ES-I3 (cell line): ENCODE measurements at regions not wholly inside any gene's neighbourhood (a gene's known extent, or its start where the extent isn't known, plus 50 kb on each side); places are given as distances from the start of the nearest gene placed in this dataset.

Experiments
- H3K36me3 ChIP-seq: 2 replicates; pipeline ENCODE4 v1.6.1; 2013; ENCODE audit warnings: mild to moderate bottlenecking, low read length, control low read depth, moderate library complexity; ENCODE audit not compliant: insufficient read depth
- H3K4me1 ChIP-seq: 2 replicates; pipeline ENCODE4 v1.6.1; 2013; ENCODE audit warnings: mild to moderate bottlenecking, control low read depth, low read length; ENCODE audit not compliant: insufficient read depth
- H3K9ac ChIP-seq: 2 replicates; pipeline ENCODE4 v1.6.1; 2013; ENCODE audit warnings: low read depth, mild to moderate bottlenecking, low read length, moderate library complexity
- H3K9me3 ChIP-seq: 2 replicates; pipeline ENCODE4 v1.6.1; 2013; ENCODE audit warnings: mild to moderate bottlenecking, low read length, moderate library complexity; ENCODE audit not compliant: control insufficient read depth, insufficient read depth

DNA sequence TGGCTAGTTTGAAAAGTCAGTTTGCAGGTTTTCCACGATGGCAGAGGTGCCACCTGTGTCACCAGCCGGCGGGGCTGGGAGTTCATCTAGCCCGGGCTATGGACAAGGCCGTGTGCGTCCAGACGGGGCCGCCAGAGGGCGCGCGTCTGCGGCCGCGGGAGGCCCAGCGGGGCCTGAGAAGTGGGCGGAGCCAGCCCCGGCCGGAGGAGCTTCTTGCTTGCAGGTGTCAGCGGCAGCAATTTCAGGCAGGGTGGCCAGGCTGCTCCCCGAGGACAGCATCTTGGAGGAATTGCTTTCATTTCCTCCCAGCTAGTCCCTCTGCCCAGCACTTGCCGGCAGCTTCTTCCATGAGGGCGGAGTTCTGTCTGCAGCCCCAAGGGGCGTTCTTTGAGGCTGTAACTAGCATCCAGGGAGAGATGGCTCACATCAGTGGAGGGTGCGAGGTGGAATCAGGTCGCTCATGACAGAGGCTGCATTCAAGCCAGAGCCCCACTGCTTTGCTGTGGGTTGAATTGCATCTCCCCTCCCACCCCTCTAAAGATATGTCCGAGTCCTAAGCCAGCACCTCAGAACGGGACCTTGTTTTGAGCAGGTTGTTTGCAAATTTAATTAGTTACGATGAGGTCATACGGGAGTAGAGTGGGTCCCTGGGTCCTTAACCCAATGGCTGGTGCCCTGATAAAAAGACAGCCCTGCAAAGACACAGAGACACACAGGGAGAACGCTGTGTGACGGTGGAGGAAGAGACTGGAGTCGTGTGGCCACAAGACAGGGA is 85.9 kb upstream of the MKI67 start:
- Histone ChIP-seq H3K36me3 (no peaks in the 10 kb centered on the region), H3K9me3 (no peaks in the 10 kb centered on the region), H3K9ac (no peak overlapping the region), H3K4me1 (peaks cover 4% of the 10 kb centered on the region; the same call in 1 of the 2 replicates)

DNA sequence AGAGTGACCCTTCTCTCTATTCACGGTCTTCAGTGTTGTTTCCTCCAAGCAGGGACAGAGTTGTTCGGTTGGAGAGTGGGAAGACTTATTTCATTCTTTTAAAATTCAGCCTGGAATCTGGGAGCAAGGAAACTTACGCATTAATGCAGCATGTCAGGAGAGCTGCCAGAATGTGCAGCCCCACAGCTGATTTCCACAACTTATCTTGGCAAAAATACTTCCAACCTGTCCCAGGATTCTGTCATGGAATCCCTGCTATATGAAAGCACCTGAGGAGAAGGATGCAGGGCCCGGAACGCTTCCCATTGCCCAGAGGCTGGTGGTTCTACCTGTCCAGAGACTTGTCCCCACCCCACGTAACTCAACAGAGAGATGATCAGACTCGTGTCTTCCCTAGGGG is 86.9 kb upstream of the MKI67 start:
- Histone ChIP-seq H3K36me3 (no peaks in the 10 kb centered on the region), H3K9ac (no peak overlapping the region), H3K9me3 (no peaks in the 10 kb centered on the region), H3K4me1 (peaks cover 4% of the 10 kb centered on the region; the same call in 1 of the 2 replicates)

DNA sequence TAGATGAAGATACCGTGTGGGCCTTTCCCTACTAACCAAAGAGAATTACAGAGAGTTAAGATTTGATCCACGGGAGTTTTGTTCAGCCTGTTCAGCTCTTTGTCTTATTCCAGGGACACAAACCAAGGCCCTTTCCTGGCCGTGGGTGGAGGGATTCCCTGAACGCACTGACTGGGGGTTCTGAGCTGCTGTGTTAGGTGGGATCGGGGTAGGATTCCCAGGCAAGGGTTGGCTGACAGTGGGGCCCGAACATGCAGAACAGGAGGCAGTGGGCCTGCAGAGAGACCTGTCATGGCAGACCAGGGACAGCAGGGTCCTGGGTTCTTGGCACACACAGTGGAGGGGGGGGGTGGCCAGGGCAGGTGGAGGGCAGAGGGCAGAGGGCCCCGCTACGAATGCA is 89.5 kb upstream of the MKI67 start:
- Histone ChIP-seq H3K9ac (no peak overlapping the region), H3K9me3 (no peaks in the 10 kb centered on the region), H3K36me3 (no peaks in the 10 kb centered on the region), H3K4me1 (peaks cover 4% of the 10 kb centered on the region; the same call in 1 of the 2 replicates)

DNA sequence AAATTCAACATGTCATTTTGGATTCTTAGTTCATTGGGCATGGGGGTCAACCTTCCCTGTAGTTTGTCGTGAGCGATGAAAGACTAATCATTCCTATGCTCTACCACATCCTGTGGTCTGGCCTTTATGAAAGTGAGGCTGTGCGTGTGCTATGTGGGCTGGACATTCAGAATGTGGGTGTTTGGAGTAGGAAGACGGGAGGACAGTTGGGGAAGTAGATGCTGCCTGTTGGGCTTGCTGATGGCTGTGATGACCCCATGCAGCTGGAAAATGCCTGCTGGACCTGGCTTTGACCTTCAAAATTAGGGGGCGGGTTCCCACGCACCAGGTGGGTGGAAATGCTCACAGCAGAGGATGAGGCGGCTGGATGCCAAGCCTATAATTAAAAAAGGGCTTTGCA is 90.9 kb upstream of the MKI67 start:
- no peak overlapping the region for H3K9ac ChIP-seq
- no peaks in the 10 kb centered on the region for H3K9me3 ChIP-seq
- no peaks in the 10 kb centered on the region for H3K36me3 ChIP-seq
- peaks cover 4% of the 10 kb centered on the region; the same call in 1 of the 2 replicates for H3K4me1 ChIP-seq

DNA sequence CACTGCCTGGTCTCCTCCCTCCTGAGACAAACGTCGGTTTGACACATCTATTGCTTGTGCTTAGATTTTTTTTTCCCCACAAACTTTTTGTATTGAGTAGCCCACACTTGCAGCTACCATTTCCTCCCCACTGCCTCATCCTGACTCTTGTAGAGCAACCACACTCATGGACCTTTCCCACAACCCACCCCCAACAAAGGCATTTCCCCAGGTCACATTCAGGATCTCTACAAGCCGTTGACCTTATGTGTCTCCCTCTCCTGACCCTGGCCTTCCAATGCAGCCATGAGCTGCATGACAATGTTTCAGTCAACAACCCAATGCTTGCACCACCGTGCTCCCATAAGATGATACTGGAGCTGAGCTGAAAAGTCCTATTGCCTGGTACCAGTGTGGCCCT is 91.9 kb upstream of the MKI67 start:
- Histone ChIP-seq H3K9me3 (no peaks in the 10 kb centered on the region), H3K36me3 (no peaks in the 10 kb centered on the region), H3K4me1 (no peaks in the 10 kb centered on the region), H3K9ac (no peak overlapping the region)

DNA sequence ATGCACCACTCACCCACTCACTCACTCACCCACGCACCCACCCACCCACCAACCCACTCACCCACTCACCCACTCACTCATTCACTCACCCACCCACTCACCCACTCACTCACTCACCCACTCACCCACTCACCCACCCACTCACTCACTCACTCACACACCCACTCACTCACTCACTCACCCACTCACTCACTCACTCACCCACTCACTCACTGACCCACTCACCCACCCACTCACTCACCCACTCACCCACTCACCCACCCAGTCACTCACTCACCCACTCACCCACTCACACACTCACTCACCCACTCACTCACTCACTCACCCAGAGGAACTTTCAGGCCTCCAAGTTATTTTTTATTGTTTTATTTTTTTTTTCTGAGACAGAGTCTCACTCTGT is 93.1 kb upstream of the MKI67 start:
- Histone ChIP-seq H3K4me1 (no peaks in the 10 kb centered on the region), H3K9ac (no peak overlapping the region), H3K36me3 (no peaks in the 10 kb centered on the region), H3K9me3 (no peaks in the 10 kb centered on the region)

DNA sequence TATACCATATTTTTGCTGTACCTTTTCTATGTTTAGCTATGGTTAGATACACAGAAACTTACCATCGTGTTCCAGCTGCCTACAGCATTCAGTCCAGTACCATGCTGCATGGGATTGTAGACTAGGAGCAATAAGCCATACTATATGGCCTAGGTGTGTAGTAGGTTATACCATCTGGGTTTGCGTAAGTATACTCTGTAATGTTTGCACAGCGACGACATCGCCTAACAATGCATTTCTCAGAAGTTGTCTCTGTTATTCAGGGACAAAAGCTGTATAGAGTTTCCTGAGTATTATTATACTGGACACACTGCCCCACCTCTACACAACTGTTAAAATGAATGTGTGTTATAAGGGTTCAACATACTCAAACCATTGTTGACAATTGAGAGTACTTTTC is 93.8 kb upstream of the MKI67 start:
- Histone ChIP-seq H3K9ac (no peak overlapping the region), H3K9me3 (no peaks in the 10 kb centered on the region)

DNA sequence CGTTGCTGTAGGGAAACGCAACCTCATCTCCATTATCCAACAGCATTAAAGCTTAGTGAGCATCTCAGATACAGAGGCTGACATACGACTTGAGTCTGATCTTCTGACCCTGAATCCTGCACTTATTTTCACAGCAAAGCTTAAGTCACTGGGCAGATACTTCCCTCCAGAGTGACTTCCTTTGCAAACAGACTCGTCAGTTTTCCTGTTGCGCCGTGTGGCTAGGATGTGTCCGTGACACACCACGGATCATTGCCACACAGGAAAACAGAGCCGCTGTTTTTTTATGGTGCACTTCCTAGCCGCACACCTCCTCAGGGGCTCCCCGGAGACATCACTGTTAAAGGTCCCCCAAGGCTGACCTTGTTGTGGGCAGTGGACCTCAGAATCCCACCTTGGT is 94.9 kb upstream of the MKI67 start:
- no peak overlapping the region for H3K9ac ChIP-seq
- H3K4me1 ChIP-seq, result no peaks in the 10 kb centered on the region
- H3K9me3 ChIP-seq, result no peaks in the 10 kb centered on the region
- H3K36me3 ChIP-seq, result no peaks in the 10 kb centered on the region

More for the DNA sequence above, 93.8 kb upstream of the MKI67 start:
- Histone ChIP-seq H3K36me3 (no peaks in the 10 kb centered on the region), H3K4me1 (no peaks in the 10 kb centered on the region)

DNA sequence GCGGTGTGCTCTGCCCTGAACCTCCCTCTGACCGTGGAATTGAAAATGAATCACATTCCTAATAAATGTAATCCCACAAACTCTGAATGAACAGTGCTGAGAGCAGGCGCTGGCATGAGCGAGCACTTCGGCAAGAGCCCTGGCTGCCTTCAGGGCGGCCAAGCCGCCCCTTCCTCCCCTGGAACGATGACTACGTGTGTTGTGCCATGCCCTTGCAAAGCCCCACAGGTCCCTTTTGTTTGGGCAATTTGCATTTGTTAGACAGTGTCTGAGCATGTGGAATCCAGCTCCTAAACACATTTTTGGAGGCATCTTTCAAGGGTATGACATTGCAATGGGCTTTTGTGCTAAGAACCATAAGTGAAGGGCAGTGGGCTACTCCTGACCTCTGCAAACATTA is 95.6 kb upstream of the MKI67 start:
- no peaks in the 10 kb centered on the region for H3K36me3 ChIP-seq
- H3K4me1 ChIP-seq, result no peaks in the 10 kb centered on the region
- no peak overlapping the region for H3K9ac ChIP-seq
- H3K9me3 ChIP-seq, result no peaks in the 10 kb centered on the region

DNA sequence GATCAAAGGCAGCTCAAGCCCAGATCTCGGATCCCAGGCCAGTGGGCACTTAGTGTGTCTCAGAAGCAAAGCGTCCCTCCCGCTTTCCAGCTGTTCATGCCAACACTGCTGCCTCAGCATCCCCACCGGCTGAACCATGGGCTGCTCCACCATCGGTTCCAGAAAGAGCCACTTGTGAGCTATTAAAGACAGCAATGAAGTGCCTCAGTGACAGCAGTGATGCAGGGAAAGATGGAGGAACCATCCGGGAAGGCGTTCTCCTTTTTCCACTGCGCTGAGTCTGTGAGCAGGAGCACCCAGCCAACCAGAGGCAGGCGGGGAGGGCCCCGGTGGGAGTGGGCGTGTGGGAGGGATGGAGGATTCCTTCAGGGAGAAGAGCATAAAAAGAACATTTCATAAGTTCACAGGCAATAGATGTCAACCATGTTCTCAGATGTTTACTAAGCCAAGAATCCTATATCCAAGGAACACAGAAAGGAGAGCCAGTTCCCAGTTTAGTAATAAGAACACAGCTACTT is 96.2 kb upstream of the MKI67 start:
- H3K36me3 ChIP-seq, result no peaks in the 10 kb centered on the region
- no peaks in the 10 kb centered on the region for H3K9me3 ChIP-seq
- no peak overlapping the region for H3K9ac ChIP-seq
- H3K4me1 ChIP-seq, result no peaks in the 10 kb centered on the region

DNA sequence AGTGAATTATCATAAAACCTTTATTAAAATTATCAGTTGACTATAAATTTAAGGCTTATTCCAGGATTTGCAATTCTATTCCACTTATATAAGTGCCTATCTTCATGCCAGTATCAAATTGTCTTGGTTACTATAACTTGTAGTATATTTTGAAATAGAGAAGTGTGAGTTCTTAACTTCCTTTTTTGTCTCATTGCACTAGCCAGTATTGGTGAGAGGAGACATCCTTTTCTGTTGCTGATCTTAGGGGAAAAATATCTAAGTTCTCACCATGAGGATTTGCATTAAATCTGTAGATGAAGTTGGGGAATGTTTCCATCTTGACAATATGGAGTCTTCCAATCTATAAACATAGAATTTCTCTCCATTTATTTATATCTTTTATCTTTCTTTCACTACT is 104.2 kb upstream of the MKI67 start:
- no peak overlapping the region for H3K9ac ChIP-seq
- H3K36me3 ChIP-seq, result no peaks in the 10 kb centered on the region
- H3K9me3 ChIP-seq, result peaks cover 4% of the 10 kb centered on the region; the same call in 1 of the 2 replicates
- no peaks in the 10 kb centered on the region for H3K4me1 ChIP-seq

DNA sequence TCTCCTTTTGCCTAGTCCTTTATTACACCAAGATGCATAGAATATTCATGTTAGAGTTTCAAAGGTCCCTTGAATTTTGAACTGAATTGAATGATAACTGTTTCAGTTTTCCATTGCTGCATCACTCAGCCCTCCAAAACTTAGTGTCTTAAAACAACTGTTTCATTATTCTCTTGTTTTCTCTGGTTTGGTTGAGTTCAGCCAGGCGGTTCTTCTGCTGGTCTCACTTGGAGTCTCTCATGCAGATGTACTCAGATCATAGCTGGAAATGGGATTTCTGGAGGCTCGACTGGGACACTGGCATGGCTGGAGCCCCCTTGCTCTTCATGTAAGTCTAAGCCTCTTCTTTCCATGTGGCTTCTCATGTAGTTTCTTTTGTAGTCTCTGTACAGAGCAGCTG is 107.2 kb upstream of the MKI67 start:
- Histone ChIP-seq H3K9ac (no peak overlapping the region), H3K36me3 (no peaks in the 10 kb centered on the region), H3K4me1 (no peaks in the 10 kb centered on the region), H3K9me3 (peaks cover 4% of the 10 kb centered on the region; the same call in 1 of the 2 replicates)

DNA sequence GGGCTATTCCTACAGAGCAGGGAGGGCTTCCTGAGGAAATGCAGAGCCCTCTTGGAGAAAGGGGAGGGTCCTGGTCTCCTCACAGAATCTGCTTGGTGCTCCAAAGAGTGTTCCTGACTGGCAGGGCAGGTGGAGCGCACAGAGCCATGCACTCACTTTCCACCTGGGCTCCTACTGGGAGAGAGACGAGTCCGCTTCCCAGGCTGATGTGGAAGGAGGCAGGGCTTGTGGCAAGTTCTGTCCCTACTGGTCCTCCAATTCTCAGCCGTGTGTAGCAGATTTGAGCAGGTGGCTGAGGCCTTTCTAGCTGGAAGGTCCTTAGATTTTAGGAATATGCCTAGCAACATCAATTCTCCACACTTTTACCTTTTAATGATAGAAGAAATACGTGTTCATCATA is 111.5 kb upstream of the MKI67 start:
- H3K4me1 ChIP-seq, result no peaks in the 10 kb centered on the region
- no peak overlapping the region for H3K9ac ChIP-seq
- H3K36me3 ChIP-seq, result no peaks in the 10 kb centered on the region
- peaks cover 4% of the 10 kb centered on the region; the same call in 1 of the 2 replicates for H3K9me3 ChIP-seq

DNA sequence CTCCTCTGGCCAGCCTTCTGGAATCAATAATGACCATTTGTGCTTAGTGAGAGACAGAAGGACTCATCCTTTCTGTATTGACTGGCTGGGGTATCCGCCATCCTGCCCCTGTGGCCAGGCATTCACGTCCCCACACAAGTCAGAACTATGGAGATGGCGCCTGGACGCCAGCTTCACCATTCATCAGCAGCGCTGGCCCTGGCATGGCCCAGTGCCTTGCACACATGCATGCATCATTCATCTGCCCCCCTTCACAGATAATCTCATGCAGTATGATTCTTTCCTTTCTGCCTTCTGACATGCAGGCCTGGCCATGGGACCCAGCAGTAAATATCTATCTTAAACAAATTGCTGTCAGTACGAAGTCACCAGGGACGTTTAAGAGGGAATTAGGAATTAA is 114.8 kb upstream of the MKI67 start:
- Histone ChIP-seq H3K36me3 (no peaks in the 10 kb centered on the region), H3K9me3 (no peaks in the 10 kb centered on the region), H3K9ac (no peak overlapping the region), H3K4me1 (no peaks in the 10 kb centered on the region)

DNA sequence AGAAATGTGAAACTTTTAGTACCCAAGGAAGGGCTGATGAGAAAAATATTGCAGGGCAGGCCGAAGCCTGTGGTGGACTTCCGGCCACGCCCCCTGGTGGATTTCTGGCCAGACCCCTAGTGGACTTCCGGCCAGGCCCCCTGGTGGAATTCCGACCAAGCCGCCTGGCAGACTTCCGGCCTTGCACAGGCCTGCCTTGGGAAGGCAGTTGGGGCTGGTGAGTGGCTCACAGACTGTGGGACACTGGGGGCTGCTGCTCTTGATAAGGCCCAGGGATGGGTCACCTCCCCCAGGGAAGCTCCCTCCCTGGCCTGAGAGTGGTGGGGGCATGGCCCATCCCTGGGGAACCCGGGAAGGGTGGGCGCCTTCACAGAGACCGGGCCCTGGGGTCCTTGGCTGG is 116.4 kb upstream of the MKI67 start:
- no peaks in the 10 kb centered on the region for H3K36me3 ChIP-seq

More for the DNA sequence above, 116.4 kb upstream of the MKI67 start:
- no peak overlapping the region for H3K9ac ChIP-seq
- no peaks in the 10 kb centered on the region for H3K9me3 ChIP-seq
- no peaks in the 10 kb centered on the region for H3K4me1 ChIP-seq
